Muscle of arm (tissue), 1 donor: ENCODE measurements at regions not wholly inside any gene's neighbourhood (a gene's known extent, or its start where the extent isn't known, plus 50 kb on each side); places are given as distances from the start of the nearest gene placed in this dataset.
"Not testable (repeated sequence)": the region's sequence is repeated elsewhere in the genome, so short reads cannot be mapped to it uniquely, and the experiment has no call there.

ENCODE experiments used
- DNase-seq: peaks from one replicate; pipeline ENCODE4 v3.0.0-alpha.2; 2013

DNA sequence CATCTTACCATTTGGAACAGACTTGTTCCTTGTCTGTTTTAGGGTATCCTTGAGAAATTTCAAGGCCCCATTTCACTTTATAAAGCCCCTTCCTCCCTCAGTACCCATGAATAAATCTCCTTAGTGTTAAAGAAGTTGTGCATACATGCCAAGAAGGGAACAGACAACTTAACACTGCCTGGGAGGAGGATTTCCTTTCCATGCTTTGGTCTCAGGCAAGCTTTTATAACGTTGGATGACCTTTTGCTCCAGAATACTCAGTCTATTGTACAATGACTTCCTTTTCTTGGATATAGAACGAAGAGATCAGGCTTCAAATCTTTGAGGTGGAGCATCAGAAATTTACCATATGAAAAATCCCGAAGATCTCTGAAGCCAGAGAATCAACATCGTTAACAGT lies 551.4 kb downstream of the PRKD1 start:
- DNase-seq: no peak

- DNase-seq: no peak
Observed at GRCh38 chr14:29380826-29381225, 546.8 kb downstream of the PRKD1 start.

DNA sequence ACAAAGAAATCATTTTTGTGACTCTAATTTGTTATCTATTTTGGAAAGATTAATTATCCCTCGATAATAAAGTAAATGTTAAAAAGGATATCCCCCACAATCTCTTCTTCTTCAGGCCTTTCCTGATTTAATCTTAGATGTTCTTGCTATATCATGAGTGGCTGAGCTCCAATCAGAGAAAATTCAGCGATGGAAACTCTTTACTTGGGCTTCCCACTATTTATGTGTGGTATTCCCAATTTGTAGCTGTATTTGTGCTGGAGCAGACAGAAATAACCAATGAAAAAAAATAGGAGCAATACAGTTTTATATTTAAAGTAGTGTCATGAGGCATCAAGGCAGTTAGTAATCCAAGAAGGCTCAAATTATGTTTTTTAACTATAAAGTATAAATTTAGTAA lies 539.1 kb downstream of the PRKD1 start:
- no peak for DNase-seq

- DNase-seq: no peak
Observed at GRCh38 chr14:29390081-29390832, 537.4 kb downstream of the PRKD1 start.

GRCh38 chr14:29391231-29391630 lies 536.4 kb downstream of the PRKD1 start:
- no peak for DNase-seq

GRCh38 chr14:29391801-29392200 lies 535.8 kb downstream of the PRKD1 start:
- no peak for DNase-seq

DNA sequence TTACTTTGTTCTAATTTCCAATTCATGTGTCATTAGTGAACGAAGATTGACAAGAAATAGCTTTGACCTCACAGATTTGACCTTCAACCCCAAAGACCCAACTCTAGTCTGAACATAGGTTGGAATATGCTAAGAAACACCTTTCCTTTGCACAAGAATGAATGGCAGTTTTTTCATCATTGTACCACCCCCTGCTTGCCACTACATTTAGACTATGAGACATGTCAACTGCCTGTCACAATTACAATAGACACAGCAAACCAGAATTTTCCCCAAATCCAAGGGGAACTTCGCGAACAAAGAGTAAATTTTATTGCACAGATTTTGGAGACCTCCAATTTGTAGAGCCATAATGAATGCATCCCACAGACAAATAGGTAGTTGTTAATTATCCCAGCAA lies 535.4 kb downstream of the PRKD1 start:
- DNase-seq: no peak

DNA sequence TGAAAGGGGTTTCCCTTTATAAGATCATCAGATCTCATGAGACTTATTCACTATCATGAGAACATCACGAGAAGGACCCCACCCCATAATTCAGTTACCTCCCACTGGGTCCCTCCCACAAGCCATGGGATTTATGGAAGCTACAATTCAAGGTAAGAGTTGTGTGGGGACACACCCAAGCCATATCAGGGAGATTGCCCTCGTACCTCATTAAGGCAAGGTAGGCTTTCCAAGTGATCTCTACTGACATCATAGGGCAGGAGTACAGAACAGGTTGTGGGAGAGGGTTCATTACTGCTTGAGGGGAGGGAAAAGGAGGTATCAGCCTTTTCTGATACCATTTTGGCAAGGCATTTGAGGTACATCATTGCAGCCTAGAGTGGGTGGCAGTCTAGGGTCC lies 524.6 kb downstream of the PRKD1 start:
- no peak for DNase-seq

DNA sequence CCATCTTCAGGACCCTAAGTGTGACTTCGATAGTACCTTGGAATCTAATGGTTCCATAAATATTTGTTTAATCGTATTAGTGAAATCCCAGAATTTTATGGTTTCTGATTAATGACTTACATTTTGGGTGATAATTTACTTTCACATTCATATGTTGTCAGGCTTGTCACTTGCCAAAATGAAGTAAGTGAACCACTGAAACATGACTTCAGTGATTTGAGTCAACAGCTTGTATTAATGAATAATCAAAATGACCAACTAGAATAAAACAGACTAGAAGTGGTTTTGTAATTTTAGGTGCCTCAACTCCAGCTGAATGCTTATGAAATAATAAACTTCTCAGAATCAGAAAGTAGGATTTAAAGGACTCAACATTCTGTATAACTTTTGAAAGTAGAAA lies 517.1 kb downstream of the PRKD1 start:
- no peak for DNase-seq

- not testable (repeated sequence) for DNase-seq
Observed at GRCh38 chr14:29414931-29415330, 512.7 kb downstream of the PRKD1 start.

DNA sequence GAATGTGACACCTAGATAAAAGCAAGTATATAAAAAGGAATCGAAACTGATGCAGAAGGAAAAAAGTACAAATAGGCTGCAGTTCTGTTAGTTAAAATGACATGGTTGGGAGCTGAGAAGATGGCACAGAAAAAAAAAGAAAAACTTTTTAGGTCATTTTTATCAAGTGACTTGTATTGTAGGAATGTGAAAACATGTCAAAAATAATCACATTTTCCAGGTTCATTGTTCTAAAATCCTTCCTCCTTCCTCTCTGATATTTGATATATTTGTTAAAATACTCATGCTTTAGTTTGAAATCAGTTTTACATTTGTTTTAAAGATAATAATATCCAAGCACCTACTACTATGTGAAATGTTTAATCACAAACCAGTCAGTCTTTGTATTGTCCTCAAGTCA lies 507.9 kb downstream of the PRKD1 start:
- no peak for DNase-seq

DNA sequence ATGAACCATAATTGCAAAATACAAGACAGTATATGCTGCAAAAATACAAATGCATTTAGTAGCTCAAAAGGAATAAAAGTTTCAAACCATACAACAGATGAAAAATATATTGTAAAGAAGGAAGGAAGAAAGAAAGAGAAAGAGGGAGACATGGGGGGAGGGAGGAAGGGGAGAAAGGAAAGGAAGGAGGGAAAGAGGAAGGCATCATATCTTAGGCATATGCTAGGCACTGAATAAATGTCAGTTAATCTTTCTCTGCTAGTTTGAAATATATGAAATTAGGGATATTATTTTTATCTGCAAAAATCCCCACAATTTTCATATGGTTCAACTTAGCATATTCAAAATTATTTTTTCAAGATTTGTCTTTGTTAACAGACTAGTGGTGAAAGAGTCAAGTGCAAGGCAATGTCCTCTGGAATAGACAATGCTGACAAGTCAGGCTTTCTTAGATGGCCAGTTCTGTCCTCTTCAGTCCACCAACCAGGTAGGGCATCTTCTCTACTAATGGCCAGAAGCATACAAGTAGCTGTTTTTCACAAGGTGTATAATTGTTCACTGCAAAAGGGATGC lies 506.4 kb downstream of the PRKD1 start:
- no peak for DNase-seq

GRCh38 chr14:29425705-29426482 lies 501.8 kb downstream of the PRKD1 start:
- no peak for DNase-seq

DNA sequence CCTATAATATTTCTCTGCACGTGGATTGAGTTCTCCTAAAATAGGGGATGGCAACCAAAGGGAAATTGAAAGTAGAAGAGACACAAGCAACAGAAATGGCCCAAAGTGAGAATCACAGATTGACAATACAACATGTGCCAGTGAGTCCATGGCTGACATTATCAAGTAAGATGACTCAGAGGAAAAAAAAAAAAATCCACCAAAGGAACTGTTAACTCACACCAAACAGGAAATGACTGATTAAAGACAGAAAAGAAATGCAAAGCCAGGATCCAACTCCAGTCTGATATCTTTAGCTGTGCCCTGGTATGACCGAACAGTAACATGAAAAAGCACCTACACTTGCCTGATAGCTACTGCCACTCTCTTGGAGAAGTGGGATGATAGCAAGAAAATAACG lies 485.0 kb downstream of the PRKD1 start:
- DNase-seq: no peak

DNA sequence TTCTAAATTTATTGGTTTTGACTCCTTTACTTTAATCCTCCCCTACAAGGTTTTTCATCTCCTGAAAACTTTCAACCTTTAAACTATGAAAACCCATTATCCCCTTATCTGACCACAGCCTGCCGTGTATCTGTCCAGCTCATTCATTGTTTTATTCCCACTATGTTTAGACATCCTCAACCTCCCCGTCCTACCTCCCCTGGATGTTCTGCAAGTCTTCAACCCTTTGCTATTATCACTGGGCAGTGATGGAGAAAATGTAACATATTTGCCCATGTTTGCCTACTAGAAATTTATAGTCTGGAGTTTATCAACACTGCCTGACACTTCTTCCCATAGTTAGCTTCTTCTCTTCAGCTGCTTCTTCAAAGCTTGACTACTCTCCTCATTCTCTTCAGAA lies 483.4 kb downstream of the PRKD1 start:
- no peak for DNase-seq

DNA sequence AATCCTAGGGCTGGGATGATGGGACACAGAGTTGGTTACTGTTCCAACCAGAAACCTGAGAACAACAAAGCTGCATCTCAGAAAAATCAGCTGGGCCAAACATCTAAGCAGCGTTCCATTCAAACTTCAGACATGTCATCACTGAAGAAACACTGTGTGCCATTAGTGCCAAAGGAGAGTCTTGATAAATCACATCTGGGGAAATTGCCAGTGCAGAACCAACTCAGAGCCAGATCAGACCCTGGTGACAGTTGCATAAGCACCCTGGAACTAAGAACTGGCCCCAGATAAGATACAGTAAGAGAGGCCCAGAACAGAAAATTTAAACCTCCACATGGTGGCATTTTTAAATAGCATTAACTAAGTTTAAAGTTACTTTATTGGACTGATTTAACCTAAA lies 482.8 kb downstream of the PRKD1 start:
- DNase-seq: no peak

DNA sequence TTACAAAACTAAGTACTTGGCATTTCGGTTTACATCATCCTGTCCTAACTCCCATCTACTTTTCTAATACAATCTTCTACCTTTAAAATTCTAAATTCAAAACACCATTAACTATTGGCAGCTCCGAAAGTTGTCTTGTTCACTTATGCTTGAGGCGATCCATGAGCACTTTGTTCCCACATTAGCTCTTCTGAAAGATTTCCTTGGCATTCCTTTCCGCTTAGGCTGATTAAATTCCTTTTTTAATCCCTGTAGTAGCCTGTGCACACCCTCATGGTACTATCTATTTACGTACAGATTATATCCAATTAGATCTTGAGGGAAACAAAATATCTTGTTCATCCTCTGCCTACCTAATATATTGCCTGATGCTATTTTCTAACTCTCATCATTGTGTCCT lies 480.7 kb downstream of the PRKD1 start:
- no peak for DNase-seq

GRCh38 chr14:29451941-29452340 lies 475.7 kb downstream of the PRKD1 start:
- DNase-seq: no peak

GRCh38 chr14:29453045-29453444 lies 474.6 kb downstream of the PRKD1 start:
- no peak for DNase-seq

DNA sequence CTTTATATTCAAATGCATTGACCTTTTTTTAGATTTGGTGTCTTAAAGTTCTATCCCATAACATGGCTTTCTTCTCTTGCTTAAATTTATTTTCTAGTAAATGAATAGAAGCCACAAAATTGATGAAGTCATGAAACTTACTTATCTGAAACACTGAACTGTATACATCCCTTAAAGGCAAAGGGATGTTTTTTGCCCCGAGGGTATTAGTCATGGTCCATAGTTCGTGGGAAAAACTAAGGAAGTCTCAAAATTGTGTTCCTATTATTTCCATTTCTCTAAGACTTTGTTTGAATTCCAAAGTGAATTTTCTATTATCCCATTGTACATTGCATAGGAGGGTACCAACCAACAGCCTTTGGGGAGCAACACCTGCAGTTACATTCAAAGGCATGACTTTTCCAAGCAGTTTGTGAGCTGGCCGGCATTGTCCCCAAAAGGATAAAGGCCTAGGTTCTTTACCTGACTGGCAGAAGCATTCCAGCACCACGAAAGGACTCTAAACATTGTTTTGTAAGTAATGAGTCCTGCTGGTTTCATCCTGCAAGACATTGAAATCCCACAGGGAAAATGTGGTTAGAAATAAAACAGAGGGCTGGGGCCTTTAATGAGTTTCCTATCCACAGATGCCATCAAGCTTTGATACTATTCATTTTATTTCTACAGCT lies 473.5 kb downstream of the PRKD1 start:
- DNase-seq: no peak

DNA sequence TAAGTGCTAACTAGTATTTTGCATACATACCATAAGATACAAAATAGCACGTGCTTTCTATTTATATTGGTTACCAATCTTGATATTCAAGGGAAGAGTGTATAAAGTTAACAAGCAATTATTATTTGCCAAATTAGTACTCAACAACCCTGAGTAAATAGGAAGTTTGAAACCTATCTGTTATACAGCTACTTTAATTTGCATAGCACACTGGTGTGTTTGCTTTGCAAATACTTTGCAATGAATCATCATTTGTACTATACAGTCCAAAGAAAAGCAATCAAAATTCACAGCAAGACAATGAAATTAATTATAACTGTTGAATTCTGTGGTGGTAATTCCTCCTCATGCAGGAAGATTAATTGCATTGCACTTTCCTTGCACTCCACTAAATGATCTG lies 469.1 kb downstream of the PRKD1 start:
- DNase-seq: no peak

DNA sequence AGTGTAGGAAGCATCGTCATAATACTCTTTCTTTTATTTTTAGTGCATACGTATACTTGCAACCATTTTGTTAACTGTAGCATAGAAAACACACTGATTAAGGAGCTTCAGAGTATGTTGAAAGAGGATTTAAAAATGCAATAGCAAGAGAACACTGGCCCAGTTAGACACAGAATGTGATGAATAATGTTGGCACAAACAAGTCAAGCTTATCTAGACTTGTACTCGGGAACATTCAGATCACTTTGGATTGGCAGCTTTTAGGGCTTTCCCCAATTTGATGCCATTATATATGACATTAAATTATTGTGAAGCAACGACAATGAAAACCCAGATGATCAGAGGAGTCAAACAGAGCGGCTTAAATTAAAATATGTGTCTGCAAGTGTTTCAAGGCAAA lies 468.1 kb downstream of the PRKD1 start:
- DNase-seq: no peak
